Testis (tissue), 2 donors: ENCODE measurements at regions not wholly inside any gene's neighbourhood (a gene's known extent, or its start where the extent isn't known, plus 50 kb on each side); places are given as distances from the start of the nearest gene placed in this dataset.

Source experiments
- POLR2A ChIP-seq: fragments of 450-650 bp; IDR thresholded peaks from one replicate; pipeline ENCODE4 v1.6.1; 2017; ENCODE audit warnings: antibody characterized with exemption, mild to moderate bottlenecking, moderate library complexity
- TF ChIP-seq, protein P1 (sequence below), 3 experiments: fragments of 450-650 bp in 2 of 3; fragments of 200-600 bp in 1 of 3; sonication (generic) in 1 of 3; IDR thresholded peaks; one replicate each; pipeline ENCODE4 v1.5.1; 2016 to 2019; ENCODE audit warnings: antibody characterized with exemption in 3 of 3, mild to moderate bottlenecking in 2 of 3, moderate library complexity in 1 of 3

DNA sequence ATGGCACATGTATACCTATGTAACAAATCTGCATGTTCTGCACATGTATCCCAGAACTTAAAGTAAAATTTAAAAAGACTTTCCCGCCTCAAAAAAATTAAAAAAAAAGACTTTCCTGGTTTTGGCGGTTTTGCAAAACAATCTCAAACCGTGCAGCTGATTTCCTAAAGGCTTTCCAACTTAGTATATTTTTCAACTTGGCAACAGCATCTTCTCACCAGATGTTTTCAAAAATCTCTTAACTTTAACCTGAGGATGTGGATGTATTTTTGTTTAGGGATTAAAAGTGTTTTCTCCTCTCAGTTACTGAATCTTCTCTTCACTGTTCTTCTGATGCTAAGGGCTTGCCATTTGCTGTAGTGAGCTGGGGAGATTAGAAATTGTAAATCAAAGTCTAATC, 96.5 kb upstream of the PLPP4 start:
- TF ChIP-seq, protein P1, sequence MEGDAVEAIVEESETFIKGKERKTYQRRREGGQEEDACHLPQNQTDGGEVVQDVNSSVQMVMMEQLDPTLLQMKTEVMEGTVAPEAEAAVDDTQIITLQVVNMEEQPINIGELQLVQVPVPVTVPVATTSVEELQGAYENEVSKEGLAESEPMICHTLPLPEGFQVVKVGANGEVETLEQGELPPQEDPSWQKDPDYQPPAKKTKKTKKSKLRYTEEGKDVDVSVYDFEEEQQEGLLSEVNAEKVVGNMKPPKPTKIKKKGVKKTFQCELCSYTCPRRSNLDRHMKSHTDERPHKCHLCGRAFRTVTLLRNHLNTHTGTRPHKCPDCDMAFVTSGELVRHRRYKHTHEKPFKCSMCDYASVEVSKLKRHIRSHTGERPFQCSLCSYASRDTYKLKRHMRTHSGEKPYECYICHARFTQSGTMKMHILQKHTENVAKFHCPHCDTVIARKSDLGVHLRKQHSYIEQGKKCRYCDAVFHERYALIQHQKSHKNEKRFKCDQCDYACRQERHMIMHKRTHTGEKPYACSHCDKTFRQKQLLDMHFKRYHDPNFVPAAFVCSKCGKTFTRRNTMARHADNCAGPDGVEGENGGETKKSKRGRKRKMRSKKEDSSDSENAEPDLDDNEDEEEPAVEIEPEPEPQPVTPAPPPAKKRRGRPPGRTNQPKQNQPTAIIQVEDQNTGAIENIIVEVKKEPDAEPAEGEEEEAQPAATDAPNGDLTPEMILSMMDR (IDR thresholded peaks at IDR 0.05) = no peak
- no peak for TF ChIP-seq POLR2A
